B cell (primary cell): ENCODE measurements at regions not wholly inside any gene's neighbourhood (a gene's known extent, or its start where the extent isn't known, plus 50 kb on each side); places are given as distances from the start of the nearest gene placed in this dataset.

ENCODE experiments used
- EZH2 ChIP-seq: IDR thresholded peaks from 2 replicates; pipeline ENCODE4 v1.6.1; 2012; ENCODE audit warnings: borderline replicate concordance, low read depth, mild to moderate bottlenecking, moderate library complexity, low read length; ENCODE audit not compliant: insufficient read depth, poor library complexity, severe bottlenecking
- TF ChIP-seq, protein P1 (sequence below): fragments of 200-600 bp; IDR thresholded peaks from one replicate; pipeline ENCODE4 v1.8.0; 2022; ENCODE audit warnings: antibody characterized with exemption, mild to moderate bottlenecking

DNA sequence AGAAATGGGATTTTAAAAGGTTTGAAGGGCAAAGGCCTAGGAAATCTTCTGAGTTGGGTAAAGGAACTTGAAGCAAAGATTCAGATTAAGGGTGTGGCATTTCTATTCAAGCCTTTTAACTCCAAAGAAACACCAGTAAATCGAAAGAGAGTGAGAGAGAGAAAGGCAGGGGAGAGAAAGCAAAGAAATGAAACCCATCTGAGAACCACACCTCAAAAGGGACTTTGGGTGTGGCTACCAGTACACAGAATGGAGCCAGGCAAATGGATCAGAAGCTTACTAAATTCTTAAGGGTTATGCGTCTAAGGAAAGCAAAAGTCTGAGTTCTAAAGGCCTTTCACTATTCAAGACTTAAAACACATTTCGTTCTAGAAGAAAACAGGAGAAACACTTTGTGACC is 277.4 kb downstream of the BCL11B start:
- TF ChIP-seq, protein P1, sequence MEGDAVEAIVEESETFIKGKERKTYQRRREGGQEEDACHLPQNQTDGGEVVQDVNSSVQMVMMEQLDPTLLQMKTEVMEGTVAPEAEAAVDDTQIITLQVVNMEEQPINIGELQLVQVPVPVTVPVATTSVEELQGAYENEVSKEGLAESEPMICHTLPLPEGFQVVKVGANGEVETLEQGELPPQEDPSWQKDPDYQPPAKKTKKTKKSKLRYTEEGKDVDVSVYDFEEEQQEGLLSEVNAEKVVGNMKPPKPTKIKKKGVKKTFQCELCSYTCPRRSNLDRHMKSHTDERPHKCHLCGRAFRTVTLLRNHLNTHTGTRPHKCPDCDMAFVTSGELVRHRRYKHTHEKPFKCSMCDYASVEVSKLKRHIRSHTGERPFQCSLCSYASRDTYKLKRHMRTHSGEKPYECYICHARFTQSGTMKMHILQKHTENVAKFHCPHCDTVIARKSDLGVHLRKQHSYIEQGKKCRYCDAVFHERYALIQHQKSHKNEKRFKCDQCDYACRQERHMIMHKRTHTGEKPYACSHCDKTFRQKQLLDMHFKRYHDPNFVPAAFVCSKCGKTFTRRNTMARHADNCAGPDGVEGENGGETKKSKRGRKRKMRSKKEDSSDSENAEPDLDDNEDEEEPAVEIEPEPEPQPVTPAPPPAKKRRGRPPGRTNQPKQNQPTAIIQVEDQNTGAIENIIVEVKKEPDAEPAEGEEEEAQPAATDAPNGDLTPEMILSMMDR, result no peak
- no peak for TF ChIP-seq EZH2
